OCI-LY3 (cell line): ENCODE measurements at regions not wholly inside any gene's neighbourhood (a gene's known extent, or its start where the extent isn't known, plus 50 kb on each side); places are given as distances from the start of the nearest gene placed in this dataset.
"Not testable (repeated sequence)": the region's sequence is repeated elsewhere in the genome, so short reads cannot be mapped to it uniquely, and the experiment has no call there.

Experiments used
- CTCF ChIP-seq: fragments of 200-600, 300-600 bp; sonication (generic); IDR thresholded peaks from 2 replicates; pipeline ENCODE4 v1.5.1; 2014; ENCODE audit warnings: antibody characterized with exemption, low read length, low read depth
- EZH2phosphoT487 ChIP-seq: fragments of 200-600 bp; shearing (Covaris generic); IDR thresholded peaks from 2 replicates; pipeline ENCODE4 v1.6.1; 2018; ENCODE audit warnings: antibody characterized with exemption, mixed run types, low read depth

GRCh38 chr5:126011526-126011925 is 411.7 kb upstream of the GRAMD2B start:
- TF ChIP-seq CTCF, EZH2phosphoT487: not testable (repeated sequence)
